GM23338 (cell line): ENCODE measurements at regions not wholly inside any gene's neighbourhood (a gene's known extent, or its start where the extent isn't known, plus 50 kb on each side); places are given as distances from the start of the nearest gene placed in this dataset.

Experiments
- ATAC-seq: fragments of 200-7000 bp; cut with Tn5 transposase; 3 replicates; pipeline ENCODE4 v1.9.1; 2020
- DNase-seq: peaks from one replicate; pipeline ENCODE4 v3.0.0-alpha.2; 2015; ENCODE audit warnings: low spot score
- H2AFZ ChIP-seq: fragments of 200-600 bp; sonication (generic); 2 replicates; pipeline ENCODE4 v1.8.0; 2016; ENCODE audit warnings: antibody characterized with exemption, mild to moderate bottlenecking, moderate library complexity
- H3F3A ChIP-seq: fragments of 200-600 bp; sonication (generic); replicated peaks from 2 replicates; pipeline ENCODE4 v1.8.0; 2017; ENCODE audit warnings: antibody characterized with exemption, mixed run types, low read depth
- H3K27ac ChIP-seq: fragments of 200-600 bp; sonication (generic); 2 replicates; pipeline ENCODE4 v1.6.1; 2016; ENCODE audit warnings: low read depth
- H3K27me3 ChIP-seq: fragments of 200-600 bp; sonication (generic); 2 replicates; pipeline ENCODE4 v1.8.0; 2016; ENCODE audit warnings: mild to moderate bottlenecking, mixed run types, moderate library complexity; ENCODE audit not compliant: insufficient read depth
- H3K36me3 ChIP-seq: fragments of 200-600 bp; sonication (generic); 2 replicates; pipeline ENCODE4 v1.8.0; 2016; ENCODE audit warnings: mild to moderate bottlenecking; ENCODE audit not compliant: insufficient read depth
- H3K4me1 ChIP-seq: fragments of 200-600 bp; sonication (generic); 2 replicates; pipeline ENCODE4 v1.8.0; 2016; ENCODE audit warnings: mild to moderate bottlenecking, moderate library complexity; ENCODE audit not compliant: insufficient read depth
- H3K4me2 ChIP-seq: fragments of 200-600 bp; sonication (generic); 2 replicates; pipeline ENCODE4 v1.7.1; 2017; ENCODE audit warnings: mixed run types
- H3K4me3 ChIP-seq: fragments of 200-600 bp; sonication (generic); 2 replicates; pipeline ENCODE4 v1.6.1; 2016; ENCODE audit warnings: mixed run types
- H3K79me2 ChIP-seq: fragments of 200-600 bp; sonication (generic); replicated peaks from 2 replicates; pipeline ENCODE4 v1.8.0; 2017; ENCODE audit warnings: mild to moderate bottlenecking; ENCODE audit not compliant: insufficient read depth
- H3K9me2 ChIP-seq: fragments of 200-600 bp; sonication (generic); 2 replicates; pipeline ENCODE4 v1.8.0; 2017; ENCODE audit not compliant: insufficient read depth
- H4K20me1 ChIP-seq: fragments of 200-600 bp; sonication (generic); replicated peaks from 2 replicates; pipeline ENCODE4 v1.8.0; 2017; ENCODE audit warnings: mild to moderate bottlenecking; ENCODE audit not compliant: insufficient read depth
- H3K27ac Mint-ChIP-seq: 2 replicates; pipeline ENCODE4 v1.8.0; 2020; ENCODE audit warnings: inconsistent platforms, mild to moderate bottlenecking, moderate library complexity, mixed read lengths
- H3K27me3 Mint-ChIP-seq: 3 replicates; pipeline ENCODE4 v1.8.0; 2022; ENCODE audit warnings: low read depth, mild to moderate bottlenecking, moderate library complexity, mixed read lengths, inconsistent platforms; ENCODE audit not compliant: insufficient read depth, poor library complexity
- H3K36me3 Mint-ChIP-seq: 3 replicates; pipeline ENCODE4 v1.8.0; 2021; ENCODE audit warnings: low read depth, mild to moderate bottlenecking, inconsistent platforms, moderate library complexity, mixed read lengths
- H3K4me1 Mint-ChIP-seq: 3 replicates; pipeline ENCODE4 v1.8.0; 2020; ENCODE audit warnings: mild to moderate bottlenecking, inconsistent platforms, mixed read lengths
- H3K4me3 Mint-ChIP-seq: 3 replicates; pipeline ENCODE4 v1.8.0; 2021; ENCODE audit warnings: moderate library complexity, mild to moderate bottlenecking, inconsistent platforms, mixed read lengths
- H3K9me3 Mint-ChIP-seq: 3 replicates; pipeline ENCODE4 v1.8.0; 2020; ENCODE audit warnings: moderate library complexity, mild to moderate bottlenecking, inconsistent platforms, mixed read lengths
- CREB1 ChIP-seq: fragments of 250-450 bp; sonication (Bioruptor Pico); IDR thresholded peaks from 2 replicates; pipeline ENCODE4 v1.5.0; 2020; ENCODE audit warnings: low read depth, mild to moderate bottlenecking, moderate library complexity
- CTCF ChIP-seq, 2 experiments: fragments of 200-600 bp in 1 of 2; sonication (generic) in 1 of 2; conservative IDR thresholded peaks; 2 replicates each; pipeline versions ENCODE4 v1.5.1 to v1.6.1; 2016 to 2017; ENCODE audit warnings: antibody characterized with exemption in 2 of 2, low read depth in 2 of 2, mild to moderate bottlenecking in 2 of 2, moderate library complexity in 1 of 2
- EZH2 ChIP-seq: fragments of 200-600 bp; sonication (generic); IDR thresholded peaks from one replicate; pipeline ENCODE4 v1.8.0; 2017; ENCODE audit warnings: antibody characterized with exemption, mild to moderate bottlenecking, low read depth; ENCODE audit not compliant: unreplicated experiment
- EZH2phosphoT487 ChIP-seq: fragments of 200-600 bp; sonication (generic); IDR thresholded peaks from one replicate; pipeline ENCODE4 v1.8.1; 2018; ENCODE audit warnings: antibody characterized with exemption; ENCODE audit not compliant: unreplicated experiment
- JUNB ChIP-seq: IDR thresholded peaks from one replicate; pipeline ENCODE4 v1.6.1; 2016; ENCODE audit warnings: antibody characterized with exemption; ENCODE audit not compliant: unreplicated experiment
- NANOG ChIP-seq: IDR thresholded peaks from 2 replicates; pipeline ENCODE4 v1.6.1; 2016; ENCODE audit warnings: antibody characterized with exemption, borderline replicate concordance
- POLR2AphosphoS5 ChIP-seq: IDR thresholded peaks from 2 replicates; pipeline ENCODE4 v1.6.1; 2016; ENCODE audit warnings: antibody characterized with exemption, low read depth
- REST ChIP-seq: IDR thresholded peaks from one replicate; pipeline ENCODE4 v1.6.1; 2018; ENCODE audit warnings: antibody characterized with exemption; ENCODE audit not compliant: unreplicated experiment
- TF ChIP-seq, protein P1 (sequence below): IDR thresholded peaks from 2 replicates; pipeline ENCODE4 v1.6.1; 2016; ENCODE audit warnings: antibody characterized with exemption

DNA sequence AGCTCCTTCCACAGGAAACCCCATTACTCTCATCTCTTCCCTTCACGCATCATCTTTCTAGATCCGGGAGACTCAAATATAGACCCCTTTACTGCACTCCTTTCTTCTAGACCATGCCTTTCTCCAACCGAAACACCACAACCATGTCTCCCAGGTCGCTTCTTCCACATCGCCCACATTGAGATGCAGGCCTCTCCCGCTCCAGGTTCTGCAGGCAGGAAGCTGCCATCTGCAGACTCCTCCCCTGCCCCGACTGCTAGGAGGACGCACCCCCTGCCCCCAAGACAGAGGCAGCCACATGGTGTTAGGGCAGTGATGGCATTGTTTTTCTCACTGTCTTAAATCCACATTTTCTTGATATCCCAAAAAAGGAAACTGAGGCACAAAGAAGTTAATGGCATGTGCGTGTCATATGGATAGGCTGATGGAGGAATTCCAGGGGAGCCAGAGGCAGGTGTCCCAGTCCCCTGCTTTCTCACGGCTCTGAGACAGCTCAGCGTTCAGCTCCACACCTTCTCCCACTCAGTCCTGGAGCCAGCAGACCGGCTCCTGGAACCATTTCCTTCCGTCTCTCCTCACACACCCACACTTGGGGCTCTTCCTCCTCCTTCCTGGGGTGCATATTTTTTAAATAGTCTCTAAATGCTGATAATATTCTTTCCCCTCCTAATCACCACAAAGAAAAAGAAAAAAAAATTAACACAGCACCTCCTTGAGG, 438.4 kb downstream of the EIPR1 start:
- Histone ChIP-seq H3K9me2 (no peaks in the 10 kb centered on the region), H3K4me2 (no peak overlapping the region), H4K20me1 (no peaks in the 10 kb centered on the region), H3K27me3 (no peaks in the 10 kb centered on the region), H3K4me3 (no peak overlapping the region), H3K27ac (no peak overlapping the region), H3K79me2 (no peaks in the 10 kb centered on the region), H2AFZ (no peak overlapping the region), H3K4me1 (no peaks in the 10 kb centered on the region), H3F3A (no peaks in the 10 kb centered on the region), H3K36me3 (no peaks in the 10 kb centered on the region)
- Mint-ChIP-seq H3K27me3 (peaks cover 4% of the 10 kb centered on the region), H3K36me3 (peaks cover 9% of the 10 kb centered on the region; the same call in 2 of the 3 replicates), H3K4me3 (no peak overlapping the region), H3K4me1 (peaks cover 4% of the 10 kb centered on the region; the same call in 2 of the 3 replicates), H3K9me3 (peaks cover 26% of the 10 kb centered on the region), H3K27ac (peak overlapping the region; percentile 46; the same call in 1 of the 2 replicates)
- no peak for ATAC-seq
- DNase-seq: no peak
- TF ChIP-seq CTCF (conservative IDR thresholded peaks at IDR 0.05; ENCODE audit: low read depth in 2 of 2) (no peak), JUNB (no peak), CREB1 (CRISPR knock-in tag) (no peak), POLR2AphosphoS5 (no peak), REST (no peak), NANOG (no peak), EZH2 (no peak)
- TF ChIP-seq, protein P1, sequence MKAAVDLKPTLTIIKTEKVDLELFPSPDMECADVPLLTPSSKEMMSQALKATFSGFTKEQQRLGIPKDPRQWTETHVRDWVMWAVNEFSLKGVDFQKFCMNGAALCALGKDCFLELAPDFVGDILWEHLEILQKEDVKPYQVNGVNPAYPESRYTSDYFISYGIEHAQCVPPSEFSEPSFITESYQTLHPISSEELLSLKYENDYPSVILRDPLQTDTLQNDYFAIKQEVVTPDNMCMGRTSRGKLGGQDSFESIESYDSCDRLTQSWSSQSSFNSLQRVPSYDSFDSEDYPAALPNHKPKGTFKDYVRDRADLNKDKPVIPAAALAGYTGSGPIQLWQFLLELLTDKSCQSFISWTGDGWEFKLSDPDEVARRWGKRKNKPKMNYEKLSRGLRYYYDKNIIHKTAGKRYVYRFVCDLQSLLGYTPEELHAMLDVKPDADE: no peak

- H3F3A ChIP-seq: no peaks in the 10 kb centered on the region
- Mint-ChIP-seq H3K27ac (no peak overlapping the region), H3K4me3 (no peak overlapping the region), H3K27me3 (peaks cover 4% of the 10 kb centered on the region), H3K36me3 (peaks cover 9% of the 10 kb centered on the region; the same call in 2 of the 3 replicates), H3K4me1 (peaks cover 4% of the 10 kb centered on the region; the same call in 2 of the 3 replicates), H3K9me3 (peaks cover 22% of the 10 kb centered on the region)
- H3K4me1 ChIP-seq: no peaks in the 10 kb centered on the region
- H3K27ac ChIP-seq: no peak overlapping the region
- H3K4me2 ChIP-seq: no peak overlapping the region
- no peaks in the 10 kb centered on the region for H4K20me1 ChIP-seq
- H3K4me3 ChIP-seq: no peak overlapping the region
- DNase-seq (no peak), ATAC-seq (no peak)
- no peak overlapping the region for H2AFZ ChIP-seq
- no peaks in the 10 kb centered on the region for H3K36me3 ChIP-seq
- no peaks in the 10 kb centered on the region for H3K79me2 ChIP-seq
- H3K27me3 ChIP-seq: no peaks in the 10 kb centered on the region
- H3K9me2 ChIP-seq: no peaks in the 10 kb centered on the region
- TF ChIP-seq CTCF (conservative IDR thresholded peaks at IDR 0.05; ENCODE audit: low read depth in 2 of 2) (no peak), REST (no peak), EZH2phosphoT487 (no peak)
- TF ChIP-seq, protein P1: no peak
Observed at GRCh38 chr2:2938481-2938880, 439.1 kb downstream of the EIPR1 start.
